PC-9 (cell line): ENCODE measurements at regions not wholly inside any gene's neighbourhood (a gene's known extent, or its start where the extent isn't known, plus 50 kb on each side); places are given as distances from the start of the nearest gene placed in this dataset.

Source experiments
- CTCF ChIP-seq: fragments of 200-600 bp; sonication (generic); conservative IDR thresholded peaks from 2 replicates; pipeline ENCODE4 v1.6.1; 2017; ENCODE audit warnings: mixed run types, antibody characterized with exemption, mild to moderate bottlenecking, moderate library complexity
- EZH2 ChIP-seq: fragments of 200-600 bp; sonication (generic); IDR thresholded peaks from 2 replicates; pipeline ENCODE4 v1.8.0; 2017; ENCODE audit warnings: antibody characterized with exemption, low read depth

GRCh38 chr10:121356183-121356582 lies 242.1 kb downstream of the FGFR2 start:
- TF ChIP-seq CTCF (no peak), EZH2 (no peak)
